ENCODE measurements at regions not wholly inside any gene's neighbourhood (a gene's known extent, or its start where the extent isn't known, plus 50 kb on each side); places are given as distances from the start of the nearest gene placed in this dataset.

- TF ChIP-seq POLR2A (IDR thresholded peaks at IDR 0.05; ENCODE audit: low read length) (no peak), GATA1 (IDR thresholded peaks at IDR 0.05; ENCODE audit: low read depth, low read length) (no peak)
These were observed 91.3 kb upstream of the EYA2 start for GRCh38 chr20:46803123-46804020.
